ENCODE measurements at regions not wholly inside any gene's neighbourhood (a gene's known extent, or its start where the extent isn't known, plus 50 kb on each side); places are given as distances from the start of the nearest gene placed in this dataset.

DNA sequence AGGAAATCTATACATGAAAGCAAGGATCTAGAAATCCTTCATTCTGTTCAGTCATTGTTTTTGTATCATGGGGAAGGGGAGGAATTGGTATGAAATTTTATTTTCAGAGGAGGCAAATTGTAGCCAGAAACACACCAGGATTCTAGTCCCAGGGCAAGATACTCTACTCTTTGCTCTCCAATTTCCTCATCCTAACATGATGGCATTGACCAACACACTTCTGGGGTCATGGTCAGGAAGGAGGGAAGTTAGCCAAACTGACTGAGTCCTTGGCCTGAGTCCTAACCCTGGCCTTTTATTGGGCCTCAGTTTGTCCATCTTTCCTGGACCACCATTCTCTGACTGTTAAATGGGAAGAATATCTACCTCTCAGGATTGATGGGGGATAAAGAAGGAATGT lies 65.5 kb downstream of the BBS10 start:
- ATAC-seq, result no peak
- intact Hi-C loops (cut with DNase I), result no loop called here
- H3K9me3 ChIP-seq, result no peaks in the 10 kb centered on the region
- no peak overlapping the region for H3K4me3 ChIP-seq
- H3K4me1 ChIP-seq, result no peaks in the 10 kb centered on the region
- no peak for DNase-seq
- H3K27ac ChIP-seq, result no peak overlapping the region
- no peaks in the 10 kb centered on the region for H3K36me3 ChIP-seq
- peaks cover 0 to 6% (median 0%) of the 10 kb centered on the region in 9 donors for H3K27me3 ChIP-seq
- TF ChIP-seq CTCF (IDR thresholded peaks at IDR 0.05) (no peak), POLR2A (IDR thresholded peaks at IDR 0.05) (no peak)

- H3K36me3 ChIP-seq, result no peaks in the 10 kb centered on the region
- H3K9me3 ChIP-seq, result no peaks in the 10 kb centered on the region
- no peak overlapping the region for H3K27ac ChIP-seq
- no peak overlapping the region for H3K4me3 ChIP-seq
- TF ChIP-seq POLR2A (IDR thresholded peaks at IDR 0.05) (no peak), CTCF (IDR thresholded peaks at IDR 0.05) (no peak)
- H3K4me1 ChIP-seq, result peaks cover 0 to 7% (median 0%) of the 10 kb centered on the region in 12 donors
- intact Hi-C loops (cut with DNase I), result loop anchor here in 1 of 10 donors (10.0 kb wide), 1 partner anchor 57 kb away; no protein-coding TSS in a partner anchor
- WGBS, 4 donors, result 72 to 80% (median 79%) methylated on average over 4 of the region's 4 CpGs
- ATAC-seq (no peak), DNase-seq (no peak)
- peaks cover 0 to 10% (median 0%) of the 10 kb centered on the region in 9 donors for H3K27me3 ChIP-seq
Measured at GRCh38 chr12:76277480-76277879, 70.7 kb downstream of the BBS10 start.

DNA sequence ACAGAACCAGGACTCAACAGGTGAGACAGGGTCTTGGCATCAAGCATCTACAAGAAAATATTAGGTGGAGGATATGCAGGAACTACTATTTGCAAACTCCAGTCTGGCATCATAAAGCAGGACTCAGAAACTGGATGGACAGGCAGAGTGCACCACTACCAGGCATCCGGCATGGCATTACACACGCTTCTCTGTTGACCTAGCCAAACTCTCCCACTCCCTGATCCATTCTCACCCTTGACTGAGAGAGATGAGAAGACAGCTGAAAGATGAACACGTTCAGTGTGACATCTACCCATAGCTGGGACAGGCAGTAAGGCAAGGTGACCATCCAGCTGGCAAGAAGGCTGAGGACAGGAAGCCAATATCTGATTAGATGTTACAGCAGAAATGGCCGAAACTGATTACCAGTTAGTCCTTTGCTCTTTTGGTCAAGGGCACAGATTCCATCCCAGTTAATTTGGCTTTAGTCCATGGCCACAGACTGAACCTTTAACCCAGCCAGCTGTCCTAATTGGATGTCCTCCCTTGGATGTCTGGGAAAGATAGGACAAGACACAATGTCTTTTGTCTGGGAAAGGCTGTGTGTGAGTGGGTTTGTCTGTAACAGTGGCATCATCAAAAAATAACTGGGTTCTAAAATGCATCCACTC lies 71.6 kb downstream of the BBS10 start:
- Histone ChIP-seq H3K4me1 (peaks cover 0 to 7% (median 0%) of the 10 kb centered on the region in 12 donors), H3K9me3 (no peaks in the 10 kb centered on the region), H3K27ac (no peak overlapping the region), H3K4me3 (no peak overlapping the region), H3K27me3 (peaks cover 0 to 10% (median 0%) of the 10 kb centered on the region in 9 donors), H3K36me3 (no peaks in the 10 kb centered on the region)
- DNase-seq, result no peak
- intact Hi-C loops (cut with DNase I), result loop anchor here in 1 of 10 donors (10.0 kb wide), 1 partner anchor 58 kb away; no protein-coding TSS in a partner anchor
- WGBS, 4 donors, result 55 to 65% (median 61%) methylated on average over 4 of the region's 4 CpGs
- TF ChIP-seq CTCF (IDR thresholded peaks at IDR 0.05) (no peak), POLR2A (IDR thresholded peaks at IDR 0.05) (no peak)
- ATAC-seq, result peak; percentile 24 to 69 (median 38)

GRCh38 chr12:76275511-76276093 lies 72.6 kb downstream of the BBS10 start:
- TF ChIP-seq POLR2A (IDR thresholded peaks at IDR 0.05) (no peak), CTCF (IDR thresholded peaks at IDR 0.05) (no peak)
- 90 to 92% (median 91%) methylated on average over 5 of the region's 5 CpGs for WGBS, 4 donors
- DNase-seq, result no peak
- no peaks in the 10 kb centered on the region for H3K9me3 ChIP-seq
- no peak for ATAC-seq
- H3K27me3 ChIP-seq, result peaks cover 0 to 10% (median 0%) of the 10 kb centered on the region in 9 donors
- H3K27ac ChIP-seq, result no peak overlapping the region
- no peaks in the 10 kb centered on the region for H3K36me3 ChIP-seq
- intact Hi-C loops (cut with DNase I), result loop anchor here in 1 of 10 donors (10.0 kb wide), 1 partner anchor 59 kb away; no protein-coding TSS in a partner anchor
- H3K4me1 ChIP-seq, result peaks cover 0 to 7% (median 0%) of the 10 kb centered on the region in 12 donors
- H3K4me3 ChIP-seq, result no peak overlapping the region
